ENCODE measurements at regions not wholly inside any gene's neighbourhood (a gene's known extent, or its start where the extent isn't known, plus 50 kb on each side); places are given as distances from the start of the nearest gene placed in this dataset.

DNA sequence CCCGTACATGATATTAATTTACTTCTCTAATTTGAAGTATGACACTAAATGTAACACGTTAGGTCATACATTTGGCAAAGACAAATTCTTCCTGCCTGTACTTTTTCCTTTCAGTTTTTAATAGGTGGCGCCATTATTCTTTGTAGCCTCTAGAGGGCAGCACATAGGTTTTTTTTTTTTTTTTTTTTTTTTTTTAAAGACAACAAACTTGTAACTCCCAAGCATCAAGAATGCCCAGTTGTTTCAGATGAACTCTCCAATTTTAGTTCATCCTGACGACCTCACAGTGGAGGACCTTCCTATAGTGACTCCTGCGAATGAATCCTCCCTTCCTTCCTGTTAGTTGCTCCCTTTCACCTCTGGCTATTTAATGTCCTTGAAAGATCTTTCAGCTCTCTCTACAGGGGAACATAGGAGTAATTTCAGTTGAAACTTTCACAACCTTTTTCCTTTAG lies 139.3 kb upstream of the HDAC9 start:
- peak; percentile 51 for DNase-seq (ENCODE audit: low spot score)

DNA sequence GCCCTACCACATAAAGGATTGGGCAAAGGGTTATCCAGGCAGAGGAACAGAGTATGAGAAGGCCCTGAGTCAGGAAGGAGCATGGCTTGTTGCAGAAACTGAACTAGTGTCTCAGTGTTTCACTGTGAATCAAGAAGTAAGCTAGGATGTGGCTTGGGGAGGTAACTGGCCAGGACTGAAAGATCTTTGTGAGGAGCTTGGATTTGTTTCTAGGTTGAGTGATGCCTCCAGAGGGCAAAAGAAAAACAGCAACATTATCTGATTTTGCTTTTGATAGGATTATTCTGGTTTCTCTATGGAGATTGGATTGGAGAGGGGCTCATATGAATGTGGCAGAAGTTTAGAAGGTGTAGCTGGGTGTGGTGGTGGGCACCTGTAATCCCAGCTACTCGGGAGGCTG lies 137.9 kb upstream of the HDAC9 start:
- DNase-seq (ENCODE audit: low spot score): no peak

GRCh38 chr7:18361756-18362155 lies 133.8 kb upstream of the HDAC9 start:
- DNase-seq (ENCODE audit: low spot score): no peak

DNA sequence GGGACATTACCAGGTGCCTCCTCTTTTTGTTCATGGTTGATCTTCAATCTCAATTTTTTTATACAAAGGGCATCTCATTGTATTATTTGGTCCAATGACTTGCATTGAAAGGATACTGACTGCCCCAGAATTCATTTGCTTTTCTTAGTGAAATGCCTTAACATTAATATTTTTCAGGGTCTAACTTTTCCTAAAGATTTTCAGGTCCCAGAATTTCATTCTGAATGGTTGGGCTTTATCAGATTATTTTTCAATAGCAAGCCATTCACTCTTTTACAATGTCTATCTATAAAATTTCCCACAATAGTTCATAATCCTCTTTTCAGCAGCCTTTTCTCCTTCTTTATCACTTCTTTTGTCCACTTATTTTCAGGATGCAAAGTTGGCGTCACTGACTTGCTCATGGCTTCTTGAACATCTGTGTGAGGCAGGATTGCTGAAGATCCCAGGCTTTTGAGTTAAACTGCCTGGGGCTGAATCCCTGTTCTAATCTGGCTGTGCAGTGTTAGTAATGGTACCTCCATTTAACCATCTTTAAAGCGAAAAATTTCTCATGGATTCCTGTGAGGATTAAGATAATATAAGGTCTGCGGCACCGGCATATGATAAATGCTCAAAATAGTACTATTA lies 131.7 kb upstream of the HDAC9 start:
- DNase-seq (ENCODE audit: low spot score): peak; percentile 59

DNA sequence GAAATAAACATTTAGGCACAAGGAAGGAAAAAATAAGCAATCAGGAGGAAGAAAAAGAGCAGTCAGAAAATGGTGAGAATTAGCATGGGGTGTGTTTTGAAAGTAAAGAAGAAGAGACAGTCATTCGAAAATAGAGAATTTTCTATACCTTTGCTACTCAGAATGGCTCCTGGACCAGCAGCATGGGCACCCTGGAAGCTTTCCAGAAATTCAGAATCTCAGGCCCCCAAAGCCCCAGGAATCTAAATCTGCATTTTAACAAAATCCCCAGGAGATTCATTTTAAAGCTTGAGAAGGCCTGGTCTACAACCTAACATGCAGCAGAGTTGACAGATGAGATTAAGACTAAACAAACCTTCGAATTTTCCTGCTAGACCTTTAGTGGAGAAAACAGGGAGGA lies 131.2 kb upstream of the HDAC9 start:
- DNase-seq (ENCODE audit: low spot score): peak; percentile 37

DNA sequence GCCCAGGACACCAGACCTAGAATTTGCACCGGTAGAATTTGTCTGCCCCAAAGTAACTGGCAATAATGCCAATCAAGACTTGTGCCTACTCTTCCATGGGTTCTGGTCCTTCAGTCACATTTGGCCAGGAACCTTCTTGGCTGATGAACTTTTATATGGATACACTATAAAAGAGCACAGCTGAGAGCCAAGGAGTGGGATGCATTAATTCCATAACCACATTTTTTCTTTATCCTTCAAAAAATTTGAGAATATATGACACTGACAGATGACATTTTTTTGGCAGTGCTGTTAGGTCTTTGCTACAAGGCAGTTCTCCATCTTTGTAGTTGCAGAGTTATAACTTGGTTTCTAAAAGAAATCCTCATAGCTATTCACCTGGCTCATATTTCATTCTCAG lies 129.2 kb upstream of the HDAC9 start:
- DNase-seq (ENCODE audit: low spot score): no peak

DNA sequence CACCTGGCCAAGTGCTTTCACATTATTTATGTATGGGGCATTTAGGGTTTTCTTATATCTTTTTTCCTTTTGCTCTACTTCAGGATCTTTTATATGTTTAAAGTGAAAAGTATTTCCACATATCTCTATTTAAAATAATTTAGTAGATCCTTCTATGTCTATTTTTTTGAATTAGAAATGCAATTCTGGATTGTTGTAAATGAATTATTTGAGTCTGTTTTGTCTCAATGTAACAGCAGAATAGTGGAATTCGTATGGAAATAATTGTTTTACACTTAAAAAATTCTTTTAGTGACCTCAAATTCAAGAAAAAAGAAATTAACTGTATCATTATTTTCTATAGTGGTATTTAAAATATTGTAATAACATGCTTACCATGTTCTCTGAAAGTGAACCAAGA lies 126.5 kb upstream of the HDAC9 start:
- DNase-seq (ENCODE audit: low spot score): no peak

DNA sequence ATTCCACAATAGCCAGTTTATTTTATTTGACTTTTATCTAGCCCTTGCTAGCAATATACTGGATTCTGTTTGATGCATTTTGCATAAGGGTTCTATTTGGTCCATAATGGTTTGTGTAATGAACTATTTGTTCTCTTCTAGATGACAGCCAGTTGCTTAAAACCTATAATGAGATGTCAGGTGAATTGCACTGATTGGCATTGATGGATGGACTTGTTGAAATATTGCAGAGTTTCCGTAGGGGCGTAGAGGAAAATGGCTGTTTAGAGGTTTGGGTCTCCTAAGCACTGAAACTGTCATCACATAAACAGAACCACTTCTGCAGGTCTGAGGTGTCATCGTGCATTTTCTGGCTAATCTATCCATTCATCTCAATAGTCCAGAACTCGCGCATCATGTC lies 124.9 kb upstream of the HDAC9 start:
- DNase-seq (ENCODE audit: low spot score): no peak

GRCh38 chr7:18378989-18379605 lies 116.5 kb upstream of the HDAC9 start:
- no peak for DNase-seq (ENCODE audit: low spot score)

DNA sequence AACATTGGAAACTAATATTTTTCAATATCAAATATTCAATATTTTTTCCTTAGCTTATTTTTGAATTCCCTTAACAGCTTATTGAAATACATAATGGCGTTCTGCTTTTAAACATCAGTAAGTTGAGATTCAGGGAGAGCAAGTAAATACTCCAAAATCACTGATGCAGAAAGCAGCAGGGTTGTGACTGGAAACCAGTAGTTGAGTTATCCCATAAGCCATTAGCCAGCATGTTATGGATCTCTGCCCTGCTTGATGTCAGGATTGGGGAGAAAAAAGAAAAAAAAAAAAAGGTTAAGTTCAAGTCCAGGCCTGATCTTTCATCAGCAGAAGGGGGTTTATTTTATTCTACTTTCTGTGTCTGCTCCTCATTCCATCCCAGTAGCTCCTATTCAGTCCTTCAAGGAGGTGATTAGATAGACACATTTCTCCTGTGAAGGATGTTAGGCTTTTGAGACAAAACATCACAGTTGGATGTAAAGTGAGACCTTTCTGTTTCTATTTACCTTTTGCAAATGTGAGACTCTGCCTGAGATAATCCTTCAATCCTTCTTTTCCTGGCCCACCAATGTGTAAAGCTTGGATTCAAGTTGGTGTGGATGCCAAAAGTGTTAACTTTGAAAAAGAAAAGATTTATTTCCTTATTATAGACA lies 110.9 kb upstream of the HDAC9 start:
- no peak for DNase-seq (ENCODE audit: low spot score)

DNA sequence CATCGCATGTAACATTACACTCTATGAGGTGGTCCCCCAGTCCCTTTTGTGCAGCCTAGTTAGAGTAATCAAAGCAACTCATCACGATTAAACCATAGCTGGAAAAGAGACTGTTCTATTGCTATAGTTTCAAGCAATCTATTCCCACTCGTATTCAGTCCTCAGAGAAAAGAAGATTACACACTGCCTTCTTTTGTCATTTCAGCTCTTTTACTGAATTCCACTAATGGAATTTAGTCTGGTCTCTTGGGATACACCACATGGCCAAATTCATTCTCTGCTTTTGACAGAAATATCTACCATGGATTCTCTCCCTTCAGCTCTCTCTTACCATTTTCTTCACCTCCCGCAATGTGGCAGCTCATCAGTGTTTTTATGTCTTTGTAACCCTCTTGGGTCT lies 108.9 kb upstream of the HDAC9 start:
- no peak for DNase-seq (ENCODE audit: low spot score)

DNA sequence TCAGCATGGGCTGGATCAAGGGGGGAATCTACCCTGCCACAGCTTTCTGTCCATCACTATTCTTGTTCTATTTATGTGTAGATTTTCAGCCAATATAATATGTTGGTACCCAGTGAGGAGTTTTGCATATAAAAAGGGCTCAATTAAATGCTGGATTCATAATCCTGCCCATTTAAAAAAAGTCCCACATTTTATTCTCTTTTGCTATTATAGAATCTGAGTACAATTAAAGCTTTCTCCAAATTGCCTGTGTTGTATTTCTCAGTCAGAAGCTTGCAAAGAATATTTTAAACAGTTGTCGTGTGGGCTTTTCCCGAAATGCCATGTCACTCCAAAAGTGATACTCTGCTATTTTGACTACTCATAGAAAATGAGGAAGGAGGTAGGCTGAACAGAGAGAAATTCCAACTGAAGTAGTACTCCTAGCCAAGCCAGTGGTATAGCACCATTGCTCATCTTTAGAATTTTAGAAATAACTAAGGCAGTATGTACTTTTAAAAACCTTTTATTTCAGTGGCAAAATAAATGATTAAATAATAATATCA lies 108.3 kb upstream of the HDAC9 start:
- DNase-seq (ENCODE audit: low spot score): no peak

GRCh38 chr7:18390535-18390907 lies 105.0 kb upstream of the HDAC9 start:
- DNase-seq (ENCODE audit: low spot score): no peak

GRCh38 chr7:18393465-18394118 lies 102.0 kb upstream of the HDAC9 start:
- no peak for DNase-seq (ENCODE audit: low spot score)

DNA sequence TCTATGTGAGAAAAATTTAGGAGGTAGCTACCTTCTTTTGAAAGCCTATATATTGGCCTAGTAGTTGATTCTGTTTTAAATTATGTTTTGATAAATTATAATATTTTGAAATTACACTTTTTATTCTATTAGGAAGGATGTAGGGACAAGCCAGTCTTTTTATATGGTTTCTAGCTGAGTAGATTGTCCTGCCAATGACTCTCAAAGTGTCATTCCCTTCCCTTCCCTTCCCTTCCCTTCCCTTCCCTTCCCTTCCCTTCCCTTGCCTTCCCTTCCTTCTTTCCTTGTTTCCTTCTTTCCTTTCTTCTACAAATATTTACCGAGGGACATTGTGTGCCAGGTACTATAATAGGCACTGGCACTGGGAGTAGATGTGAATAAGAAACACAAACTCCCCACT lies 99.7 kb upstream of the HDAC9 start:
- no peak for DNase-seq (ENCODE audit: low spot score)

- DNase-seq (ENCODE audit: low spot score): no peak
These were observed 98.6 kb upstream of the HDAC9 start for GRCh38 chr7:18396953-18397352.

GRCh38 chr7:18399436-18400235 lies 95.9 kb upstream of the HDAC9 start:
- DNase-seq (ENCODE audit: low spot score): no peak

GRCh38 chr7:18400275-18400674 lies 95.3 kb upstream of the HDAC9 start:
- no peak for DNase-seq (ENCODE audit: low spot score)

DNA sequence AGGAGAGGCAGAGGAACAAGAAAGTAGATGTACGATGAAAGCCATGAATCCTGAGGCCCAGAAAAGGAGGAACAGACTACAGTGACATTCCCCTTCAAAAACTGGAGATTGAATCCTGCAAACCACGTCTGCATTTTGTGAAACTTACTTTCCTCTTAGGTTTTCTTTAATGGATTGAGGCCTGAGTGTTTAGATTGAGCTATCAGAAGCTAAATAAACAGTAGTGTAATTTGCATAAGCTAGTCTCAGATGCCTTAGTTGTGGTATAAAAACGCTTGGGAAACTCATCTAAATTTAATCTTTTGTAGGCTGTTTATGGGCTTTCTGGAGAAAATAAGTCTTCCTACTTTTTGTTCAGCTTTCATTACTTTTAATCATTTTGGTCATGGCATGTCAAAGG lies 94.8 kb upstream of the HDAC9 start:
- DNase-seq (ENCODE audit: low spot score): no peak

GRCh38 chr7:18401757-18402156 lies 93.8 kb upstream of the HDAC9 start:
- no peak for DNase-seq (ENCODE audit: low spot score)

DNA sequence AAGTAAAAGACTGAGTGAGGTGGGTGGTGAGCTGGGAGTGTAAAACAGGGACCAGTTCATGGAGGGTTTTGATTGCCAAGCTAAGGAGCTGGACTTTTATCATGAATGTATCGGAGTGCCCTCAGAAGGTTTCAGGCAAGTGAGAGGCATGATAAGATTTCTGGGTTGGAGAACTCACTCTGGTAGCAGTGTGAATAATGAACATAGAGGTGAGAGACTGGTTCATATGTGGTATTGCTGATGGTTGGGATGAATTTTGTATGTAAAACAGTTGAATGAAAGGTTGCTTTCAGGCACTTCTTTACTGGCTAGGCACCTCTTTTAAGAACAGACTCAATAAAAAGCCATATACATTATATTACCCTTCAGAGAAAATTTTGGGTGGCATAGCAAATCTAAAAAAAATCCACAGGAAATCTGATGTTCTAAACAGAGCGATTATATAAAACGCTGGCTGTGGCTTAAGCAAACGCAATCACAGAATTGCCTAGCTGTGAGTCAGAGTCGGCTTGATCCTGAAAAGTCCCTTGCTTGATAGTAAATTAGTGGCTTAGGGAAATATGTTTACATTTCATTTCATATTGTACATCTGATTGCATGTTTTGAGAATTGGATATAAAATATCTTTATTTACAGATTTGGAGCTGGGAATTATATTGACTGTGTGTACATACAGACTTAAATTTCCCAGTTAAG lies 92.9 kb upstream of the HDAC9 start:
- DNase-seq (ENCODE audit: low spot score): peak; percentile 35

Data from umbilical cord (tissue), 1 donor.